Suprapubic skin (tissue), 4 donors: ENCODE measurements at regions not wholly inside any gene's neighbourhood (a gene's known extent, or its start where the extent isn't known, plus 50 kb on each side); places are given as distances from the start of the nearest gene placed in this dataset.

ENCODE experiments used
- DNase-seq, 2 donors: peaks; one replicate each; pipeline ENCODE4 v3.0.0-alpha.2; 2019; ENCODE audit warnings: low spot score in 2 of 2
- H3K27ac ChIP-seq: fragments of 200-600 bp; sonication (generic); one replicate; pipeline ENCODE4 v1.5.1; 2019
- H3K27me3 ChIP-seq: fragments of 200-600 bp; sonication (generic); one replicate; pipeline ENCODE4 v1.5.1; 2019
- H3K36me3 ChIP-seq: fragments of 200-600 bp; sonication (generic); one replicate; pipeline ENCODE4 v1.5.1; 2019
- H3K4me1 ChIP-seq: fragments of 200-600 bp; sonication (generic); one replicate; pipeline ENCODE4 v1.5.1; 2019
- H3K4me3 ChIP-seq: fragments of 200-600 bp; sonication (generic); one replicate; pipeline ENCODE4 v1.5.1; 2019; ENCODE audit warnings: mild to moderate bottlenecking
- H3K9me3 ChIP-seq: fragments of 200-600 bp; sonication (generic); one replicate; pipeline ENCODE4 v1.5.1; 2019
- EP300 ChIP-seq: sonication (generic); formaldehyde crosslinking; IDR thresholded peaks from one replicate; pipeline ENCODE4 v1.6.1; 2017; ENCODE audit warnings: antibody characterized with exemption
- POLR2A ChIP-seq, 2 donors: fragments of 450-650 bp; IDR thresholded peaks; one replicate each; pipeline ENCODE4 v1.6.1; 2017; ENCODE audit warnings: antibody characterized with exemption in 2 of 2, mild to moderate bottlenecking in 2 of 2, moderate library complexity in 2 of 2
- POLR2AphosphoS5 ChIP-seq, 3 donors: sonication (generic); formaldehyde crosslinking; IDR thresholded peaks; one replicate each; pipeline ENCODE4 v1.6.1; 2017; ENCODE audit warnings: antibody characterized with exemption in 3 of 3
- WGBS: methylation state at CpG from one replicate; pipeline ENCODE4 v1.1.5; 2018; 5-methylcytosine and 5-hydroxymethylcytosine counted together
- TF ChIP-seq, protein P1 (sequence below), 2 donors: fragments of 200-600 bp in 1 of 2; fragments of 450-650 bp in 1 of 2; sonication (generic) in 1 of 2; IDR thresholded peaks; one replicate each; pipeline ENCODE4 v1.5.1; 2016 to 2019; ENCODE audit warnings: antibody characterized with exemption in 2 of 2, mild to moderate bottlenecking in 1 of 2, moderate library complexity in 1 of 2

DNA sequence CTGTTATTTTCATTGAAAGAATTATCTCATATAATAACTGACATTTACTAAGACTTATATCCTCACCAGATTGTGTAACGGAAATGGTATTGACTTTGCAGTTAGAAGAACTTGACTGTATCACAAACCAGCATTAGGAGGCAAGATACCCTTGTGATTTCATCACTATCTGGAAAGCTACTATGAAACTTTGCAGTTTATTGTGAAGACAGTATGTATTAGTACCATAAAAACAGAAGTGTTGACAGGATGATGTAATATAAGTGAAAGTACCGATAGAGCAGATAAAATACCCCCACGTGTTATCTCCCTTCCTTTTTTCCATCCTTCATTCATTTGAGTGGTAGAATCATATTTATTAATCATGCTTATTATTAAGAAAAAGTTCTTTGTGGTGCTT, 365.7 kb upstream of the KLHL1 start:
- no peak overlapping the region for H3K27ac ChIP-seq
- no peaks in the 10 kb centered on the region for H3K4me1 ChIP-seq
- DNase-seq: no peak
- WGBS: 55% methylated on average over 3 of the region's 3 CpGs
- no peak overlapping the region for H3K4me3 ChIP-seq
- no peaks in the 10 kb centered on the region for H3K27me3 ChIP-seq
- TF ChIP-seq, protein P1, sequence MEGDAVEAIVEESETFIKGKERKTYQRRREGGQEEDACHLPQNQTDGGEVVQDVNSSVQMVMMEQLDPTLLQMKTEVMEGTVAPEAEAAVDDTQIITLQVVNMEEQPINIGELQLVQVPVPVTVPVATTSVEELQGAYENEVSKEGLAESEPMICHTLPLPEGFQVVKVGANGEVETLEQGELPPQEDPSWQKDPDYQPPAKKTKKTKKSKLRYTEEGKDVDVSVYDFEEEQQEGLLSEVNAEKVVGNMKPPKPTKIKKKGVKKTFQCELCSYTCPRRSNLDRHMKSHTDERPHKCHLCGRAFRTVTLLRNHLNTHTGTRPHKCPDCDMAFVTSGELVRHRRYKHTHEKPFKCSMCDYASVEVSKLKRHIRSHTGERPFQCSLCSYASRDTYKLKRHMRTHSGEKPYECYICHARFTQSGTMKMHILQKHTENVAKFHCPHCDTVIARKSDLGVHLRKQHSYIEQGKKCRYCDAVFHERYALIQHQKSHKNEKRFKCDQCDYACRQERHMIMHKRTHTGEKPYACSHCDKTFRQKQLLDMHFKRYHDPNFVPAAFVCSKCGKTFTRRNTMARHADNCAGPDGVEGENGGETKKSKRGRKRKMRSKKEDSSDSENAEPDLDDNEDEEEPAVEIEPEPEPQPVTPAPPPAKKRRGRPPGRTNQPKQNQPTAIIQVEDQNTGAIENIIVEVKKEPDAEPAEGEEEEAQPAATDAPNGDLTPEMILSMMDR (IDR thresholded peaks at IDR 0.05): no peak
- TF ChIP-seq POLR2A (IDR thresholded peaks at IDR 0.05): no peak
- TF ChIP-seq EP300: no peak
- no peak for TF ChIP-seq POLR2AphosphoS5 (IDR thresholded peaks at IDR 0.05)
- H3K36me3 ChIP-seq: no peaks in the 10 kb centered on the region
- H3K9me3 ChIP-seq: no peaks in the 10 kb centered on the region

DNA sequence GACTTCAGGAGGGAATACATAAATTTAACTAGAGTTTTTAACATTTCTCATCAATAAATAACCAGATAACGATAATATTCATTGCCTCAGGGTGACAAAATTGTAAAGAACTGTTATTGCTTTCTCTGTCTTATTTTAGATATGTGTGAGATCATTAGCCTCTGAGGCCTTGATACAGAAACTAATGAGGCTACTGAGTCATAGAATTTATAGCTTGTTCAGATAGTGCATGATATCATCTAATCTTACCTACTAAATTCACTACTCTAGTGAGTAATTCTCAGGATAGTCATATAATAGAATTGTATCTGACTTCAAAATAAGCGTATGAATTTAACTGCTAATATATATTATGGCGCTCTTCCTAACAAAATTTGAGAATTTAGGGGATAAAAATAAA, 360.8 kb upstream of the KLHL1 start:
- H3K36me3 ChIP-seq: no peaks in the 10 kb centered on the region
- no peaks in the 10 kb centered on the region for H3K27me3 ChIP-seq
- no peaks in the 10 kb centered on the region for H3K9me3 ChIP-seq
- TF ChIP-seq POLR2AphosphoS5 (IDR thresholded peaks at IDR 0.05) (no peak), EP300 (no peak), POLR2A (IDR thresholded peaks at IDR 0.05) (no peak)
- TF ChIP-seq, protein P1 (IDR thresholded peaks at IDR 0.05): no peak
- WGBS: 80% methylated on average over 3 of the region's 3 CpGs
- H3K4me3 ChIP-seq: no peak overlapping the region
- no peak for DNase-seq
- H3K4me1 ChIP-seq: no peaks in the 10 kb centered on the region
- no peak overlapping the region for H3K27ac ChIP-seq

- no peaks in the 10 kb centered on the region for H3K4me1 ChIP-seq
- TF ChIP-seq EP300 (no peak), POLR2AphosphoS5 (IDR thresholded peaks at IDR 0.05) (no peak)
- 17% methylated on average over 1 of the region's 1 CpG for WGBS
- no peaks in the 10 kb centered on the region for H3K27me3 ChIP-seq
- H3K9me3 ChIP-seq: no peaks in the 10 kb centered on the region
- no peak for DNase-seq
- no peak overlapping the region for H3K27ac ChIP-seq
- no peak overlapping the region for H3K4me3 ChIP-seq
- H3K36me3 ChIP-seq: no peaks in the 10 kb centered on the region
These were observed 349.2 kb upstream of the KLHL1 start for GRCh38 chr13:70457474-70457873.

DNA sequence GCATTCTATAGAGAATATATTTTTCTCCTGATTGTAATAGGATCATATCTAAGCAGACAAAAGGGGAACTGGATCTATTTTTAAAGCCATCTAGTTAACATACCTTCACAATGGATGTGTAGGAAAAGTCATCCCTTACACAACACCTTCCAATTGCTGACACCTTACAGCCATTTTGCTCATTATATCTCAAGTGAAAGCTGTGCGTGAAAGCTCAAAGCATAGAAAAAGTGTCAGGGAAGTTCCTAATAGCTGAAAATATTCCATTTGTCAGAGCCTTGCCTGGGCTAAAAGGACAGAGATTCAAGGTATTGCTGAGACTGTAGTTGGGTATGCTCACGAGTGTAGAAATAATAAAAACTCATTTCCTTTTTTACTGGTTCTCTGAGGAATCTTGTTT, 340.6 kb upstream of the KLHL1 start:
- 73% methylated on average over 2 of the region's 2 CpGs for WGBS
- no peak overlapping the region for H3K27ac ChIP-seq
- no peaks in the 10 kb centered on the region for H3K36me3 ChIP-seq
- no peaks in the 10 kb centered on the region for H3K4me1 ChIP-seq
- DNase-seq: no peak
- H3K9me3 ChIP-seq: no peaks in the 10 kb centered on the region
- H3K27me3 ChIP-seq: no peaks in the 10 kb centered on the region
- no peak overlapping the region for H3K4me3 ChIP-seq
- TF ChIP-seq POLR2AphosphoS5 (IDR thresholded peaks at IDR 0.05) (no peak), POLR2A (IDR thresholded peaks at IDR 0.05) (no peak), EP300 (no peak)
- TF ChIP-seq, protein P1 (IDR thresholded peaks at IDR 0.05): no peak

DNA sequence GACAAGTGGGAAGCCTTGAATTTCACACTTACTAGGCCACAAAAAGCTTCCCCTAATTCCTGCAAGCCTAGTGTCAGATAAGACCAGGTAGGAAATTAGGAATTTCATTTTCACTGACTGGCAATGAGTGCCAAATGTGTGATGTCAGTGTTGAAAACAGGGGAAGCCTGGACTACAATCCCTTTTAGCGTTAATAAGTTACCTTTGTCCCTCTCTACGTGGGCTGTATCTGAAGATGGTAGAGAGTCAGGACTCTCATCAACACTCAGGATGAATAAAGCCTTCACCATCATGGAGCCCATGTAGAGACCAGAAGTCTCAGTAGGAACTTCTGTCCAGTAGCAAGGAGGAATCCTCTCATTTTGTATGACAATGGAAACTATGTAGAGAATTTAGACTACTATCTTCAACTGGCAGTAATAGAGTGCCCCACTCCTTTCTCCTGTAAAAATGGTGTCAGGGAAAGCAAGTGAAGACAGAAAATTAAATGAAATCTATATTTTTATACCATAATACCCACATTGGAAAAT, 324.1 kb upstream of the KLHL1 start:
- H3K4me3 ChIP-seq: no peak overlapping the region
- TF ChIP-seq POLR2AphosphoS5 (IDR thresholded peaks at IDR 0.05): no peak
- TF ChIP-seq EP300: no peak
- TF ChIP-seq, protein P1 (IDR thresholded peaks at IDR 0.05): no peak
- TF ChIP-seq POLR2A (IDR thresholded peaks at IDR 0.05): no peak
- no peak overlapping the region for H3K27ac ChIP-seq
- H3K4me1 ChIP-seq: no peaks in the 10 kb centered on the region
- DNase-seq: no peak
- no peaks in the 10 kb centered on the region for H3K36me3 ChIP-seq
- WGBS: 75% methylated on average over 2 of the region's 2 CpGs
- no peaks in the 10 kb centered on the region for H3K9me3 ChIP-seq
- no peaks in the 10 kb centered on the region for H3K27me3 ChIP-seq

- Histone ChIP-seq H3K4me3 (no peak overlapping the region), H3K36me3 (no peaks in the 10 kb centered on the region), H3K9me3 (no peaks in the 10 kb centered on the region), H3K4me1 (no peaks in the 10 kb centered on the region), H3K27ac (no peak overlapping the region), H3K27me3 (no peaks in the 10 kb centered on the region)
- no peak for DNase-seq
- TF ChIP-seq POLR2A (IDR thresholded peaks at IDR 0.05) (no peak), EP300 (no peak), POLR2AphosphoS5 (IDR thresholded peaks at IDR 0.05) (no peak)
- TF ChIP-seq, protein P1 (IDR thresholded peaks at IDR 0.05): no peak
These were observed 322.0 kb upstream of the KLHL1 start for GRCh38 chr13:70430256-70430655.
